ENCODE measurements at regions not wholly inside any gene's neighbourhood (a gene's known extent, or its start where the extent isn't known, plus 50 kb on each side); places are given as distances from the start of the nearest gene placed in this dataset.

DNA sequence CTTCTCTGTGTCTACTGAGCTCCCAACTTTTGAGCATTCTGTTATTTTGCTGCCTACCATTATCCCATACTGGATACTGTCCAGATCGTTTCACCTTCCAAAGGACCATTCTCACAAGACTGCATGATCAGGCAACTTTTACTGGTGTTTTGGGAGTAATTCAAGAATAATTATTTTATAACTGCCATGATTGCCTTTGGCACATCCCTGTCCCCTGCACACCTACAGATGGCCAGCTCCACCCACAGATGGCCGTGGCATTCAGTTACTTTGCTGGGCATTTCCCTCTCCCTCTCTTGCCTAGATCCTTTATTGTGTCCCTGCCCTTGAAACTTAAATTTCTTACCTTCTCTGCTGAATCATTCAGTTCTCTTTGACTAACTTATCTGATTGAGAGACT, 263.9 kb downstream of the DIPK2A start:
- no peak for DNase-seq

DNA sequence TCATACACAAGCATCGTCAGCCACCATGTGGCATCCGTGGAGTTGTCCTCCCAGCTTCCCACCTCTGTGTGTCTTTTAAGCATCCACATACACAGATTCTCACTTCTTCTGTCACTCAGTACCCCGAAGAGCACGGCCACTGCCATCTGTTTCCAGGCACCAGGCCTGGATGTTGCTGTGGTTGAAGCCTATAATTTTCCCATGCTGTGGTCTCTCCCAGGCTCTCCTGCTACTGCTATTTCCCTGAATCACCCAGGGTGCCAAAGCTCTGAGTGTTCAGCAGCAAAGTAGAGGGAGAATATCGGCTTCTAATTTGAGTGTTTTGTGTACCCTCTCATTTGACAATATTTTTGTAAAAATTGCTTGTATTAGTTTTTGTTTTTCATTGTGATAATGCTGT, 265.7 kb downstream of the DIPK2A start:
- no peak for DNase-seq

DNA sequence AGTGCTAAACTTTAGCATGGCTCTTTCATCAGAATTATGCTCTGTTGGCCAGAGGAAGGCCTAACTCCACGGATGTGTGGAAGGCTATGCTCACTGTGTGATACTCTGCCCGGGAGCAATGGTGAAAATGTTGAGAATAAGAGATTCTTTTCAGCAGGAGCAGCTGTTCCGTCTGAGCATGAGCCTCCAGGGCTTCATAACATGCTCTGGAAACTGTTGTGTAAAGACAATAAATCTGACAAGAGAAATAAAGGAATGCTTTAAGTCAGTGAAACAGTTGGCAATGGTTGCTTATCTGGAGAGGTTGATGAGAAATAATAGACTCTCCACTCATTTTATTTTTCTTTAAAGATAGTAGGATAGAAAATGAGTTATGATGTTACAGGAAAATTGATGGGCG, 269.8 kb downstream of the DIPK2A start:
- DNase-seq = no peak

DNA sequence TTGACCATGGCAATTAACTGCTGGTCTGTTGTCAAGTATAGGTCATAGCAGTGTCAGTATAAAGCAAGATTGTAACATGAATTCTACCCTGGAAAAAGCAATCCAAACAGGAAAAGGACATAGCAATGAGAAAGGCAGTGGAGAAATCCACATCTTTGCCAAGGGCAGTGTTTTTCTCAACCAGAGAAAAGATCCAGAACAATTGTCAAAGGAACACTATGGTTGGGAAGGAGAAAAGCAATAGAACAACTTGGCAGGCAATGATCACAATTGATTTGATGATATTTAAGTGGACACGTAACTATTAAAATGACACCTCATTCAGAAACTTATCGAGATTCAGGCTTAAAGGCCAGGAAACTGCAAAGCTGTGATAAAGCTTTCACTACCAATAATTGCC, 271.1 kb downstream of the DIPK2A start:
- no peak for DNase-seq

DNA sequence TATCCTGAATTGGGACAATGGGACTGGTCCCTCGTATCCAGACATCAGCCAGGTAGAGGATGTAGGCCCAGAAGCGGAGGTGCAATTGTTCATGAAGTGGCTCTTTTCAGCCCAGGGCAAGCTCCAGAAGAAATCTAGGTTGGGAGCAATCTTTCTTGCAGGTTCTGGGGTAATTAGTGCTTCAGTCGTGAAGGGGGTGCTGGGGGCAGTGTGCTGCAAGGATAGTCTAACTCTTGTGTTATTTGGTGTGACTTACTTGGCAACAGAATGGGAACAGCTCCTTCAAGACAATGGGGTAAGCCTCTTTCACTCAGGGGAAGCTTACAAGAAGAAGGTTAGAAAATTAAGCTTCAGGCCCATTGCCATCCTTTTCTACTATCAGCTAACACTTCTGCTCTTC, 273.0 kb downstream of the DIPK2A start:
- DNase-seq = peak in 1 of 4 experiments; percentile 3

DNA sequence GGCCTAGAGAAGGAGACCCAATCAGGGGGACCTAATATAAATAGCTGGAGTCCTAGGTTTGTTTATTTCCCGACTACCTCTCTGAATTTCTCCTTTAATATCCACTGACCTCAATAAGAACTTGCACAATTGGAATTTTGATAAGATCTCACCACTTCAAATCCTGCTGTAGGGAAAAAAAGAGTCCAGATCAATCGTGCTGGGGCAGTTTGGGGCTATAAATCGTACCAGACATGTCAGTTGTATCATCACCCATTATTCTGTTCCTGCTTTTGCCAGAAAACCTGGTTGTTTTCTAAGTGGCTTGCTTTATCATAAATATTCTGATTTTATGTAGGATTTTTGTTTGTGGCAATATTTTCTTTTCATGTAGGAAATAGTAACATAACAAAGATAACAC, 281.3 kb downstream of the DIPK2A start:
- DNase-seq = no peak

DNA sequence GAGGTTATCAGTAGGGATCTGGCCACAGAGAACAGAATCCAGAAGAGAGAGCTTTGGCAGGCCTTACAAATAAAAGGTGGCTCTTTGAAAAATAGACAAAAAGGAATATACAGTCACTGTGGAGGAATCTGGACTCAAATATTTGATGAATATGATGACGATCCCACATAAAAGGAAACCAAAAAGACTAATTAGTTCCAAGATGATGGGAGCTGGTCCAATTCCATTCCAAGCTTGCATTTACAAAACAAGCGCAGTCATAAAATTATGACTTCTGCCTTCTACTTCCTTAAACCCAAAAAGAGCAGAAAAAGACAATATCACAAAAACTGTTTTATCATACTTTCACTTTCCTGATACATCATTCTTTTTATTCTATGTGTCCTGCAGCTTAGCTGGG, 285.8 kb downstream of the DIPK2A start:
- peak in 2 of 4 experiments; percentile 19 to 27 for DNase-seq

DNA sequence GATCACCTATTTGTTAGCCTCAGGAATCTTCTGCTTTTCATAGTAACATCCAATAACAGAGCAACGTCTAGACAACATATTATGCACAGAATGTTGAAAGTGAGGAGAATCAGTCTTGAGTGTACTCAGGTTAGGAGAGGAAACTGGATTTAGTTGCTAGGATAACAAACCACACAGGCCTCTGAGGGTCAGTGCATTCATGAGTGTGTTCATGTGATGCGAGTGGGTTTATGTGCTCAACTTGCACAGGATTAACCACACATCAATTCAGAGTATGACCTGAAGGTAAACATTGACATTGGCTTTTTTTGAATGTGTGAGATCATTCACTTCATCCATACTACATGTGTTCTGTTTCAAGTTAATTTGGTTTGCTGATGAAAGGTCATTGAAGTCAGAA, 287.6 kb downstream of the DIPK2A start:
- no peak for DNase-seq

DNA sequence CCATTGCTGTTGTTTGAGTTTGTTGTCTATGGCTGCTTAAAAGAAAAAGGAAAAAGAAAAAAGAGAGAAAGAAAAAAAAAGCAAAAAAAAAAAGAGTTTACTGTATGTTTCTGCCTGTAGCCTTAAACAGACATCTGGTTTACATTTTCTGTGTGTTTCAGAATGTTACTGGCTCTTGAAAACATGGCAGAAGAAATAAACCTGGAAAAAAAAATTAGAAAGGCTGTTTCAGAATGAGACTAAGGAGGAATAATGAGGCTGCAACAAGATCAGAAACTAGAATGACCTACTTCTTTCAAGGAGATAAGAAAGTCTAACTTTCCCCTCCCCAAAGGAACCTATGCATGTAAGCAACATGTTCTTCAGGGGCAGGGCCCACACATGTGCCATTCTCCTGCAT, 292.1 kb downstream of the DIPK2A start:
- no peak for DNase-seq

DNA sequence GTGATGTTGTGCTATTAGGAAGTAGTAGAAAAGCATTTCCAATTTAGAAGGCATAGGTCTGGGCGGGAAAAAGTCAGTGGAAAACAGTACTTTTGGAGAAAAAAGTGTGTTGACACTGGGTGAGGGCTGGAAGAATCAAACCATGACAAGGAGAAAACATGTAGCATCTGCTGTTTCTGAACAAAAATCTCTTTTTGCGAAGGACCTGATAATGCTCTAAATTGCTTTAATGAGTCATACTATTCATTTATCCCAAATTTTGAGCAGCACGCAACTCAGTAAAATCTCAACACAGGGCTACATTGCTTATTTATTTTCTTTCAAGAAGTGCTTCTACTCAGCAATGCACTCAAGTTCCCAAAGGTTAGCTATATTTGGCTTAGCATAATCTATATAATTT, 292.7 kb downstream of the DIPK2A start:
- no peak for DNase-seq

DNA sequence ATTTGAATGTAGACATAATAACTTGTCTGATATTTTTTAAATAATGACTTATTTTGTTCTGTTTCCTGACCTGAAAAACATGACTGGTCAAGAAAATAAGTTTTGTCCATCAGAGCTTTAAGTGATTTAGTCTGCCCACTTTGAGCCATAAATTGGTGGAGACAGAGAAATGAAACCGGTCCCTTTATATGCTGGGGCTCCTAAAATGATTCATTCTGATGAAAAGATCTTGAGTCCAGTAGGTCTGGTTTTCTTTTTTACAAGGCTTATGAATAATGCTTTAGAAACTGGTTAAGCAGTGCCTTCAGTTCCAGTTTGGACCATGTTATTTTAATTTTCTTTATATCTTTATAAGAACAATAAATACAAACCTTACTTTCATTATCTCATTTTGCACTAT, 293.2 kb downstream of the DIPK2A start:
- no peak for DNase-seq

DNA sequence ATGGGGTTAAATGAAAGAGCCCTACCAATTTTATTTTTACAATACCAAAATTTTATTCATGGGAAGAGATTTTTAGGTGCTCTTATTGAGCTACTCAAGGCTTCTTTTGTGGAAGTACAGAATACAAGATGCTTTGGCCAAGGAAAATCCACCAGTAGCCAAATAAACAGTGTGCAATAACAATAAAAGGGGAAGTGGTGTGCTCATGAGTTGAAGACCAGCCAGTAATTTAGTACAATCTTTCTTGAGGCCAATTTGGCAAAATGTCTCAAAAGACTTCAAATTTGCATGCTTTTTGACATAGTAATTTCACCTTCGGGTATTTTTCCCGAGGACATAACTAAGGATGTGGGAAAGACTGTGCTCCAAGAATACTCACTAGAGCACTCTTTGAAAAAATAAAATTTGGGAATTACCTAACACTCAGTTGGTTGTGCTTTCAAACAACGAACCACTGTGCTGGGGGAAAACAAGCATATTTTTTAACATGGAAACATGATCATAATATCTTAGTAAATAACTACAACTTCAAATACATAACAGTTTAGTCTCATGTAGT, 294.0 kb downstream of the DIPK2A start:
- peak in 3 of 4 experiments; percentile 12 to 51 (median 45) for DNase-seq

DNA sequence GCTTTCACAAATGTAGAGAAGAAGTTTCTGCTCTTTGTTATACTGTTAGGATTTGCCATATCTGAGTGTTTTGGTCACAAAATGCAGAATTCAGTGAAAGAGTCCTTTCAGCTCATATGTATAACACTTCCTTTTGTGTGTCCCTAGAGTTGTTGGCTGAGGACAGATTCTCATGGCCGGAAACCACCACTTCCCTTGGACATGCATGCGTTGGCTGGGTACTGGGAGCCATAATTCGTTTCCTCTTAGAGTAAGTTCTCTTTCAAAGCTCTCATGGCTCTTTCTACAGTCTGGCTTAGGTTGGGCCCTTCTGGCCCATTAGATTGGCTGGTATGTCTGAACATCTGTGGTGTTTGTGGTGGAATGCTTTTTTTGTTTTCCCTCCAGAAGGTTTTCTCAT, 298.5 kb downstream of the DIPK2A start:
- DNase-seq = peak; percentile 60 to 73 (median 67)

DNA sequence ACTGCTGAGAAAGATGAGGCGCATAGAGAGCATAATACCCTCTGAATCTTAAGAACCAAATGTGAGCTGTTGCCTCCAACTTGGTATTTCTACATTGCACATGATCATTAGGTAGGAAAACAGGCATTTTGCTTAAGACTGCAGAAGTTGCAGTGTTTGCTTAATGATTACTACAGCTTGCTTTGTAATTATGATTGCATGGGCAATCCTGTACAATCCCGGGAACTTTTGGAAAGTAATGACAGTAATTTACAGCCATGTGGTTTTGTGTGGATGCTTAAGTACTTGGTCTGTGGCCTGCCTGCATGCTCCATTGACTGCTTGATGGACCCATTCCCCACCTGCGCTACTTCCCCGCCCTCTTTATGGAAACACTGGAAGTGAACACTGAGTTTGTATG, 301.1 kb downstream of the DIPK2A start:
- DNase-seq = peak in 3 of 4 experiments; percentile 4 to 14 (median 10)

DNA sequence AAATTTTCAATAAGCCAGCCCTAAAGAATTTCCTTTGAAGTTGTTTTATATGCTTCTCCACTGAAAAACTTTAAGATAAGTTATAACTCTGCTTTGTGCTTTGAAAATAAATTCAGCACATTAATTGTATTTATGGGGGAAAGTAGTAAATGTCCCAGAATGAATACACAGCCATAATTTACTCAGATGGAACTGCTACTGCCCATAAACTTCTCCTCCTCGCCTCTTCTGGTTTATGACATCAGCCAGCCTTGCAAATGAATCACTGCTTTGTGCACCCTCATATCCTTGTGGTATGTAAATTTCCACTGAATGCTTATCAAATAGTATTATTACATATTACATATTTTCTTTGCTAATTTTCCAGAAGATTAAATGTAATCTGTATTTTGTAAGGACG, 302.0 kb downstream of the DIPK2A start:
- peak in 3 of 4 experiments; percentile 13 to 37 (median 19) for DNase-seq

DNA sequence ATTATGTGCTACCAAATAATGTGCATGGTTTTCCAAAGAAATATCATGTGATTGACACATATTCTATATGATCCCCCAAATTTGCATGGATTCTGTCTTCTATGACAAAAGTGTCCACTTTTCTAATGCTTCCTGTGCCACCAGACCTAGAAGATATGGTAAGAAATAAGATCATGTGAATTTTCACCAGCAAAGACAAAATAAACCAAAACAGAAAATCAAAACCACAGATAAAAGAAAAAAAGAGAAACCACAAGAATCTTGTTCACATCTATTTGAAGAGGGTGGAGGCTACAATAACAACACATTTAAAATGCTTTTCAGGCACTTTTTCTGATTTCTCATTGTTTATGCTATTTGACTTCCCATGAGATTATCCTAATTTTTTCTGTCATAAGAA, 303.4 kb downstream of the DIPK2A start:
- no peak for DNase-seq

DNA sequence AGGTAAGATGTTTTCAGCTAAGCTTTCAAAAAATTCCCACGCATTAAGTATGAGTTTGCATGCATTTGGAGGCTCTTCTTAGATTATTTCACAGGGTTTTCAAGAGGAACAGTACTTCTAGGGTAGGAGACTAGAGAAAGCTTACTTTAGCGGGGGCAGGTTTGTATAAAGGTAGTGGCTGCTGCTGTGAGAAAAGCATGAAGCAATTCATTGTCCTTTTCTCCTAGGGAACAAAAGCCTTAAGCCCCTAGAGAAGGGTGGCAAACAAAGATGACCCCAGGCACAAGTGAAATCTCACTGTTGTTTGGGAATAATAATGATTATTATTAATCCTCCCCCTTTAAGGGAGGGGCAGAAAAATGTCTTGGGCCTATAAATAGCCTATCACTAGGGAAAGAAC, 310.7 kb downstream of the DIPK2A start:
- no peak for DNase-seq

DNA sequence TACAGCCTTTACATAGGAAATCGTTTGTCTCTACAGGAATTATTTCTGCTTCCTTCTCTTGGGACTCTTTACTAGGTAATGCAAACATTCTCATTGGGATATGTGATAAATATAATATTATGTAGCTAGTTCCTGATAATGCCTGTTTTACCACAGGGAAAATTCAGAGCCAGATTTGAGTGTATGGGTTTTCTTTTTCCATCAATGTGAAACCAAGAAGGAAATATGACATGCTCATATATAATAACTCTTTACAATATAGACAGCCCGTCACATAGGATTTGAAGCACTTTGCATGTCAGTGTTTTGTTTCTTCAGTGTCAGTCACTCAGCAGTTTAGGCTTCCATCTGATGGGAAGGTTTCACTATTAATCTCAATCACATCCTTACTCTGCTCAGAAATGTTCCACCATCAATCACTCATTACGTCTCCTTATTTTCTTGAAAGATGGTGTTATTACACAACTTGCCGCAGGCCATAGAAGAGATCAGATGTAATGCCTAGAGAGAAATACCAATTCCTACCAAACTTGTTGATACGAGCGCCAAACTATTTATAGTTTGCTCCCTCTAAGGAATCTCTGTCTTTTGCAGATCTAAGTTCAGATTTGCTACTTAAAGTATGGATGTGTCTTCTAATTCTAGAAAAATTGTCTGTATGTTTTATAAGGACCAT, 314.8 kb downstream of the DIPK2A start:
- DNase-seq = no peak

DNA sequence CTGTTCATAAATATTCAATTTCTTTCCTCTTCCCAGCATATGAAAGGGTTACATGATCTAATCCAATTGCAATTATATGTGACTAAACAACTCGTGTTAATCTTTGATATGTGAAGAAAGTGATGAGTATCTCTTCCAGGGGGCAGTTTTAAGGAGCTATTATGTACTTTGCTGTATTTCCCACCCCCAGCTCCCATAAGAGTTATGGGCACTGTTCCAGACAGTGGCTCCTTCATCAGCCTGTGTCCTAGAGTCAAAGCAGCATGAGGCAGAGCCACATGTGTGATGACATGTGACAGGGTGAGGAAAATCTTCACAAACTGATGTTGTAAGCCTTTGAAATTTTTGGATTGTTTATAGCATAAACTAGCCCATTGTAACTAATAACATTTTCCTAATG, 315.4 kb downstream of the DIPK2A start:
- peak; percentile 2 to 42 (median 22) for DNase-seq

DNA sequence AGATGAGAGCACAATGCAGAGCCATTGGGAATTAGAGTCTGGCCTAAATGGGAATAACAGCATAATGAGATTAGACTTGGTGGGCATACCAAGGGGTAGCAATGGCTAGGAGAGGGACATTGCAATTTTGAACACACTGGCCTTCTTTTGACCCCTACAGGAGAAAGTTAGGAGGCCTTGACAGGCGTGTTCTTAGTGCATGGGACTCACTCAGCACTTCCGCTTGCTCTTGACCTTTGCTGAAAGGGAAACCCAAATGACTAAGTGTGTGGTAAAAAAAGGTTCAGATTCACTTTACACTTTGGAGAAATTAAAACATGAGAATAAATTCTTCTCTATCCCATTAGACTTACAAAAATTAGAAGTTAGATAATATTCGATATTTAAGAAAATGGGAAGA, 317.4 kb downstream of the DIPK2A start:
- no peak for DNase-seq

DNA sequence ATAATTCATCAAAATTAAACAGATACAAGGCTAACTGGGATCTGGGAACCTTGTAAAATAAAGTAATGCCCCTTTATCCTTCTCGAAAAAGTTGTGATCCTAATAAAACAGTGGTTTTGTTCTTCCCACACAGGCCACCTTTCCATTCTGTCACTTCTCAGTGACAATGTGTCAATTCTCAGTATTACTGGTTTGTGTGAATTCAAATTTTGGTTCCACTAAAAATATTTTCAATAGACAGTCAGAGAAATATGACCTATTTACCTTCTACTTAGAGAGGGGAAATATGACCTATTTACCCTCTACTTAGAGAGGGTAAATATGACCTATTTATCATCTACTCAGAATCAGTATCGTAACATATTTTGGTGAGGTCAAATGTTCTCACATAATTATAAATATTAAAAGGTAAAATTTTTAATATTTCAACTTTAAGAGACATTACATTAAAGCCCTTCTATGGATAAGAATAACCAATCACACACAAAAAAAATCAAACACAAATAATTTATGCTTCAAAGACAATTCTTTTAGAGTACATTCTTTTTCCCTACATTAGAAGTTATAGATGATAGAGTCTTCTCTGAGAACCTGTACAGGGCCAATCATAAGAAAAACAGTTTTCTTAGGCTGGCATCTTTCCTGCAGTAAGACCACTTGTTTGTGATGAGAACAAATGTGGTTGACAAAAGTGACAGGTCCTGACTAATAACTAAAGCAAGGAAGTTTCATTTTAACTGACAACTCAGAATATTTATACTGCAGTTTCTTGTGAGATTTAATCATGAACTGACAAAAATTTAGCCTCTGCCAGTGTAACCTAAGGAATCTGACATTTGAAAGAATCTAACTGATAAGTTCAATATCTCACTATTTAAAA, 323.3 kb downstream of the DIPK2A start:
- DNase-seq = no peak

DNA sequence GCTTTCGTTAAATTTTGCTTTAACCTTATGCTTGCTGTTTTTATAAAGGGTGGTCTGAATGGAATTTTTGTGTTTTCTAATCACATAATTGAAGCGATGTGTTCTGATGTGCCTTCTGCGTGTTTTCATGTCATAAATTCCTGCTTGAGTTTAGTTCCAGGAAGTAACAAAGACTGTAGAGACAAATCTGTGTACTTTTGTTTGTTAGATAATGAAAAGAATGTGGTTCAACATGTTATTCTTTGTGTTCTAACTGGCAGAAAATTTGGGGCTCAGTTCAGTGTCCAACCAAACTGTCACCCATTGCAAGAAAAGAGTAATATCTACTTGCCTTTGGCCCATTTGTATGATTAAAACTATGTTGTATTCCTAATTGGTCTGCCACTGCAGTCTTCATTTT, 324.0 kb downstream of the DIPK2A start:
- no peak for DNase-seq

DNA sequence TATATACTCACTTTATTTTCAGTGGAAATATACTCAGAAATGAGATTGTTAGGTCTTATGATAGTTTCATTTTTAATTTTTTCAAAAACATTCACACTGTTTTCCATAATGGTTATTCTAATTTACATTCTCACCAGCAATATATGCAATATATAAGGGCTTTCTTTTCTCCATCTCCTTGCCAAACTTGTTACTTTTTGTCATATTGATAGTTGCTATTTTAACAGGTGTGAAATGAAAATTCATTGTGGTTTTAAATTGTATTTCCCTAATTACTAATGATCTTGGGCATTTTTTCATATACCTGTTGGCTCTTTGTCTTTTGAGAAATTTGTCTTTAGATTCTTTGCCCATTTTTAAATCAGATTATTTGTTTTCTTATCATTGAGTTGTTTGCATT, 325.2 kb downstream of the DIPK2A start:
- DNase-seq = no peak

DNA sequence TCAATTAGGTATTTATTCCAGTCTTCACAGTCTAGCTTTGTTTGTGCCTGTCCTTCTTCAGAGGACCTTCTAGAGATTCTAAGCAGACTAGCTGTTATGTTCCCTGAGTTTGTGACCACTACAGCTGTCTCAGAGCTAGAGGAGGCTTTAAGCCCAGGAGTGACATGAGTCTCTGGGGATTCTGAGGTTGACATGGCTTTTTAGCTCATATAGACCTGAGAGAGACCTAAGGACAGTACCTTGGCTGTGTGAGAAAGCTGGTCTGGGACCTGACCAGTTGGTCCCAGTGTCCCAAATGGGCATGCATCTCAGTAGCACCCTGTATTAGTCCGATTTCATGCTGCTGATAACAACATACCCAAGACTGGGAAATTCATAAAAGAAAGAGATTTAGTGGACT, 330.2 kb downstream of the DIPK2A start:
- DNase-seq = no peak

Measured in suppressor macrophage (primary cell).